HG02763 (cell line): ENCODE measurements at regions not wholly inside any gene's neighbourhood (a gene's known extent, or its start where the extent isn't known, plus 50 kb on each side); places are given as distances from the start of the nearest gene placed in this dataset.

Experiments
- ATAC-seq: cut with Tn5 transposase; IDR thresholded peaks from one replicate; pipeline ENCODE4 v1.9.1; 2021; ENCODE audit warnings: mild to moderate bottlenecking, moderate library complexity; ENCODE audit not compliant: unreplicated experiment

DNA sequence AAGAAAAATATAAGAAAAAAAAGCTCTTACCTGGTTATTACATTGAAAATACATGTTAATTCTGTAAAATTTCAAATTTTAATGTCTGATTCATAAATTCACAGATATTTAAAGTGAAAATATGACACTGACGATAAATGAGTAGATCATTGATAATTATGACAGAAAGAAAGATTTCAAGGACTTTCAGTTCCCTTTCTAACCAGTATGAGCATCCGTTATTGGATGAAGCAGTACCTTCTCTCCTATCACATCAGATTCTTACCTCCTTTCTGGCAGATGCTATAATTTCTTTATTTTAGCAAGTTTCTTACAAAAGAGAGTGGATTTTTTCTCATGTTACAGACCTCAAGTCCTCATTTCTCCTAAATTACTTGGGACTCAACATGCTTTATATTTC is 847.3 kb downstream of the JRKL start:
- no peak for ATAC-seq

DNA sequence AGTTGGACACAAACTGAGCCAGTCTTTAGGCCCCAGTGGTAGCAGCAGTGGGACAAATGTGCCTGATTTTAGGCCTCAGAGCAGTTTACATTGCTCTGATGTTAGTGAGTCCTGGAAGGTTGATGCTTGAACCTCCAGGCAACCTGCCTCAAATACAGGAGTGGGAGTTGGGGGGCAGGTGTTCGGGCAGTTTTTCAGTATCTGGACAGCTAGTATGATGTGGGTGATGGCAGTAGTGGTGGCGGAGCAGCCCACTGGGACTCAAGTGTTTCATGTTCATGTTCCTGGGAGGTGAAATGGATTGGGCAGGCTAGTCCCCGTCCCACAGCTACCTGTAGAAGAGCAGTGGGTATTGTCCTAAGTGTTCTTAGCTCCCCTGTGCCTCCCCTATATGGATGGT is 857.8 kb downstream of the JRKL start:
- no peak for ATAC-seq

DNA sequence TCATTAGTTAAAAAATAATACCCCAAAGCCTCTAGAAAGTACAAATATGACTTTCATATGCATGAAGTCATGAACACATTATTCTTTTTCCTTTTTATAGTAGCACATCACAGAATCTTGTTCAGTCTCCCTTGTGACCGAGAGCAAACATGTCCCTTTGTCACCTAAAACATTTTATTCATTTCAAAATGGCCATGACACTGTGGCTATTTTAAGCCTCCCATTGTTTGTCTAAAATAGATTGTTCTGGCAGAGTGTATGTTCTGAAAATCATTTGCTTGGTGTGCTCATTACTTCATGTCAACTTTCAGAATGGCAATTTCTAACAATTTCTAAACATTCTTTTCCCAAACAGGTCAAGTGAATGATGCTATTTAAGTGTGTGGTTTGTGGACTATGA is 865.0 kb downstream of the JRKL start:
- ATAC-seq = no peak

DNA sequence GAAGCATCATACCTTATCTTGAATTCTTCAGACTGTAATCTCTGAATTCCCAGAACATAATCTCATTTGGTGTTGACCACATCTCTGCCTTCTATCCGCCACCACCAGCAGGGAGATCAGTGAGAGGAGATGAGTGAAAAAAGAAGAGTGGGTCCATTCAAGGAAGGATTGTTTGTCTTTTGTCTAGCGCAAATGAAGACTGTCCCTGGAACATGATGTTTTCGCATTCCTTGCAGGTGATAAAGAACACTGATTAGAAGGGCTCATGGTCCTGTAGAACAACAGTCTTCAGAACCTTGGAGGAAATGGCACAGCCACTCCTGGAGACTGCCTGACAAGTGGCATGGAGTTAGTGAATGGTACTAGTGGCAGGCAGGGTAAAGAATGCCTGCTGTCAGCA is 869.6 kb downstream of the JRKL start:
- ATAC-seq = no peak

DNA sequence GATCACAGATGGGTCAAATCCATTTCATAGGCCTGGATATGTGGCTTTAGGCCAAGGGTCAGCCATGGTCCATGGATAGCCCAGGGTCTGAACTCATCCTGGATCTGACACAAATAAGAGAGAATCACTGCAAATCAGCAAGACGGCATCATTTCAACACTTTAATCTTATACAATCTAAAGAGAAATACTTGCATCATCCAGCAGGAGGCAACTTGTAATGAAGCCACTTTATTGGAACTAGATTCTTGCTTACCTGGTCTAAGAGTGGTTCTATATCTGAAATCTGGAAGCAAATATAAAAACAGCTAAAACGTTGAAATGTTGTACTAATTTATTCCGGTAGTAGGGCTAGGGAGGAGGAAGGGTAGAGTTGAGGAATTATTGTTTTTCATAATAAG is 870.1 kb downstream of the JRKL start:
- ATAC-seq = no peak

DNA sequence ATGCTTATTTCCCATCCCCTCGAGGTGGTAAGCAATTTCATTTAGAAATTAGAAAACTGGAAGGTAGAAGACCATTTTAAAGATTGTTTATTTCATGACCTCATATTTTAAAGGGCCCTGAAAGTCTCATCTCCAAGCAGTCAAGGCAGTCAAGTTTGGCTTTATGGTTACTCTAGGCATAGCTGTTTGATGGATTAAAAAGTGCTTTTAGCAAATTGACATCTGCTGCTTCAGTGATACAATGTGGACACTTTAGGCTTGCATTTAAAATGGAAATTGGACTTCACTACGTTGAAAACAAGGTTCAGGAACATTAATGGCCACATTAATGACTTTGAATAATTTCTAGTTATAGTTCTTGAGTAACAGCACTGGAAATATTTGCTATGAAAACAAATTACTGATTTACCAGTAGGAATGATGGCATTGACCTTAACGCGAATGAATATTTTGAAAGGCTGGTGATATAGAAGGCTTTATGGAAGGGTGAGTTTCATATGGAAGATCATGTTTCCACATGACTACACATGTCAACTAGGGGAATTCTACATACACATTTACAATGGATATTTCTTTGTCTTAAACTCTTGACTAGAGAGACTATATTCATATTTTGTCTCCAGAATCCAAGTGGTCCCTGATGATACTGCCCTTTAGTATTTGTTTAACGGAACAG is 873.5 kb downstream of the JRKL start:
- no peak for ATAC-seq

DNA sequence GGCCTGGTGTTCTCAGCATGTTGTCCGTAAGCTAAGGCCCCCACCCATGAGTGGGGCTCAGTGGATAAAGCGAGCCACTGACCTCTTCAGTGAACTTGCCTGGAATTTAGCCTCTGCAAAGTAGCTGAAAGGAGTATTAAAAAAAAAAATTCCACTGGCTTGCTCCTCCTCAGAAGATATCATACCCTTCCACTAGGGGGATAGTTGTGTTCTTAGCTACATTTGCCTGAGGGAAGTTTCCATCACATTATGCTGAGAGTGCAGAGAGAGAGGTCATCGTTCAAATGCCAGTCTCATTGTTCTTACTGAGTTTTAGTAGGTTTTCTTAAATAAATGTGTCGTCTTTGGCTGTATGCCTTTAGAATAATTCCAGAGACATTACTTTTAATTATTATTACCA is 879.7 kb downstream of the JRKL start:
- no peak for ATAC-seq

DNA sequence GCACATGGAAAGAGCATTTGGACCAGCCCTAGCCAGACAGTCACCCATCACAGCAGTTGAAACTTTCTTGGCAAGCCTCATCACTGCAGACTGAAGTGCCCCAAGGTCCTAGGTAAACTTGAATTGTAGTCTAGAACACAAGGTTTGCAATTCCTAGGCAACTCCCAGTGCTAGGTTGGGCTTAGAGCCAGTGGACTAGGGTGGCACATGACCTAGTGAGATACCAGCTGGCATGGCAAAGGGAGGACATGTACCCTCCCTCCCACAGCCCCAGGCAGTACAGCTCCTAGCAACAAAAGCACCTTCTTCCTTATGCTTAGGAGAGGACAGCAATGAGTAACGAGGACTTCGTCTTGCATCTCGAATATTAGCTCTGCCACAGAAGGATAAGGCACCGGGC is 889.5 kb downstream of the JRKL start:
- ATAC-seq = no peak

DNA sequence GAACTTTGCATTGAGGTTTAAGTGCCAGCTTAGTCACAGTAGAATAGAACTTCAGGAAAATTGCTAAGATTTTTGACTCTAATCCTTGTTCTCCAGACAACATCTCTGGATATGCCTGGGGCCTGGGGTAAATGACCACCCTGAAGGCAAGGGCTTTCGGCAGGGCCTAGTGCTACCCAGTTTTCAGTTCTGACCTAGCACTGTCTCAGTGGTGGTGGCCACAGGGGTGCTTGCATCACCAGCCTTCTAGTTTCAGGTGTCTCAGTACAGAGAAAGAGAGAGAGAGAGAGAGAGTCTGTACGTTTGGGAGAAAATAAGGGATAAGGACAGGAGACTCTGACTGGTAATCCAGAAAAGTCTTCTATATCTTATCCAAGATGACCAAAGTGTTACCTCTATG is 890.5 kb downstream of the JRKL start:
- no peak for ATAC-seq

DNA sequence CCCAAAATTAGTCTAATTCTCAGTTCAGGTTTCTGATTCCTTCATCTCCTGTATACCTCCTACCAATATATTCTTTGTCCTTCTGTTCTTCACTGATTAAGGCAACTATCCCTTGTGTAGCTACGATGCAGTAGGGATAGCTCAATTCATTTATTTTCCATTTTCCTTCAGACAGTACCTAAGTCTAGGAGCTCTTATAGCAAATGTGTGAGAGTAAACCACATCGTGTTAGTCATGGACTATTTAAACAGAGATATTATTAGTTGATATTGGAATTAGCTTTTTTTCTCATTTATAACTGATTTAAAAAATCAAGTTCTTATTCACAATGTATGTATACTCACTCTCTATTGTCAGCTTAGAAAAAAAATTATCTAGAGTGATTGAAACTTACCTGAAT is 900.0 kb downstream of the JRKL start:
- ATAC-seq = no peak

DNA sequence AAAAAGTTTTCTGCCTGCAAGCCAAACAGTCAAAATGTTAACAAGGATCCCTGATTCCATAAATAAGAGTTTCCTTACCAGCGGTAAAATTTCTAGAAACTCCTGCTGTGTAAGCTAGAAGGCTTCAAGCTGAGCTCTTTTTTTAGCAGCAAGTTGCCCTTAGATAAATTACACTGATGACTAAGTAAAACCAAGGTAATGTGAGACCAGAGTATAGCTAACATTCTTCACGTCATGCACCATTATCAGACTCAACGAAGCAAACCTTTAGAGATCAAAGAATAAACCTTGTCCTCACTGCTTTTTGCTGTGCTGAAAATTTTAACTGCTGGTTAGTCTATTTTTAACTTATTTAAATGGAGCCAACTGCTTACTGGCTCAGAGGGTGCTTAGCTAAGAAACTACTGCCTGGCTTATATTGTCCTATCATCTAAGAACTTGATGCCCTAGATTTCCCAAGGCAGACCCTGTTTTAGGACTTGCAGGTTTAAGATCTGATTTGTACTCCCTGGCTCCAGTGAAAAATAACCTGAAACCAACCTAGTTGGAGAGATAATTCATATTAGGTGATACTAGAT is 900.7 kb downstream of the JRKL start:
- no peak for ATAC-seq

DNA sequence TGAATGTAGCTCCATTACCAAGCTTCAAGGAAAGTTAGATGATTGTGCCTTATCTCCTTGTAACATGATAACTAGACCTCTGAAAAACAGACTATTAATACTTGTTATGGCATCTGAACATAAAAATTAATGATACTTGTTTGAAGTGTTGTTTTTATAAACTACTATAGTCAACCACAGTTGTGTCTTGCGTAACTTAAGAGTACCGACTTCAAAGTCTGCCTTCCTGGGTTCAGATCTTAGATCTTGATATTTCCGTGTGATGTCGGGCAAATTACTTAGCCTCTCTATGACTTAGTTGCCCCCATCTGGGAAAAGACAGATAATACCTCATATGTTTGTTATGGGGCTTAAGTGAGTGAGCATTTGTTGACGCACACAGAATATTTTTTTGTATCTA is 906.5 kb downstream of the JRKL start:
- ATAC-seq = no peak

DNA sequence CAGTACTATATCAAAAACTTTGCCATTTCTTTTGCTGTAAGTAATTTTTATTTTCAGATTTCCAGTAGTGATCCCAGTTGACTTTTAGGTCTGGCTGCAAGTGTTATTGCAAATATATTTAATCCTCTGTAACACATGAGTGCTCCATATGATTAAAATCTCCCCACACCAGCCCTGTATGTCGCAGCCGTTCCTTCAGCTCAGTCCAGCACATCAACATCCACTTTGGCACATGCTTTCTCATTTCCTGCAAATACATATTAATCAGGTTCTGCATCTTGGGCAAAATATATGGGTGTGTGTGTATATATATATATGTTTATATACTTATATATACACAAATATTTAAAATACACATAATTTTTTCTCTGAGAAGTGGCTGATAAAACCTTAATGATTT is 919.5 kb downstream of the JRKL start:
- no peak for ATAC-seq

DNA sequence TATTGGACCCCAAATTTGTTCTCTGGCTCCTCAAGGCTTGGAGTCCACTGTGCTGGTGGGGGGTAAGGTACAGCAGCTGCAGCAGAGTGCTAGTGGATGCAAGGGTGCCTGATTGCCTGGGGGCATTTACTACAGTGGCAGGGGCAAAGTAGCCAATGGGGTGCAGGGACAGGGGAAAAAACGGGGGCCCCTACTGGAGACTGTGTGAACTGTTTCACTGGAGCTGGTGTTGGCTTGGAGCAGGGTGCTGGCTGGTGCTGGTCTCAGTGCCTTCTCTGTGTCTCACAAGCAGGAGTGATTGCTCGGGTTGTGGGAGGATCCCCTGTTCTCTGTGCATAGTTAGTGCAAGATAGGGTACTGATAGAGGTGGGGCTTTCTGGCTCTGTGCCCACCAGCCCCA is 935.9 kb downstream of the JRKL start:
- ATAC-seq = no peak

DNA sequence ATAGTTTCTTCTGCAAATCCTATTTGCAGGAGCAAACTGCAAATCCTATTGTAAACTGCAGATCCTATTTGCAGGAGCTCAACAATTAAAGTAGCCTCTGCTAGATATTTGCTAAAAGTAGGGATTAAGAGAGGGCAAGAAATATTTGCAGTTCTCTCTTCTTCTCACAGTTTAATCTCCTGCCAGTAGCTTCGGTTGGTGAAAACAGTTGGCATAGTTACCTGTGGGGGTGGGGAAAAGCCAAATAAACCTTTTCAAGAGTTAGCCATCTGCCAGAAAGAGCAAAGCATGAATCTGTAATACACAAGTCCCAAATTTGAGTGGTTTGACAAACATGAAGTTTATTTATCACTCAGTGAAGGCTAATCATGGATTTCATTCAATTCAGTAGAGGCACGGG is 942.5 kb downstream of the JRKL start:
- no peak for ATAC-seq

DNA sequence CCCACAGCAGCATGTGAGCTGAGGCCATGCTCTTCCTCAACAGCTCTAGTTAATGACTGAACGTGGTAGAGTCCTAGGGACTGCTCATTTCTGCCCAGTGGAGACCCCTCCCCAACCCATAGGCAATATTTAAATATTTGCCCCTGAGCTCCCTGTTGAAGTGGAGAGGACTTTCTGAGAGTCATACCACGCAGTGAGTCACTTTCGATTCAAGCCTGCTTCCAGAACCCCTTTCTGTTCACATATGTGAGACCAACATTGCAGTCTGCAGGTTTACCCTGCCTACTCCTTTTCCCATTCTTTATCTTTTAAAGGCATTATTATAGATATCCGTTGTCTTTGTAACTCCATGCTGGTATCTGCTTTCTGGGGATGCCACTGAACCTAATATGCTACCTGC is 946.3 kb downstream of the JRKL start:
- no peak for ATAC-seq

DNA sequence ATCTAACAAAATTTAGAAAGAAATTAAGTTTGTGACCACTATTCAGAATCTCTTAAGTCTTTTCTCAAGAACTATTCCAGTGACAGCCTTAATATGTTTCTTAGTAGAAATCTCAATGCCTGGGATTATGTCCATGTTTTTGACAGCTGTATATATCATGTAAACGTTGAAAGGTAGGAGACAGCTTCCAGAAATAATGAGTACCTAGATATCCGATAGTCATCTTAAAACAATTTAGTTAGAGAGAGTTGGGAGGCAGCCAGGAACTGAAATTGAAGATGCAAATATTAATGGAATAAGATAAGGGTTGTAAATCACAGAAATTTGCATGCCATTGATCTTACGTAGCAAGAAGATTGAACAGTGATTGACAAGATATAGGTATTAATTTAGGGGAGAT is 955.2 kb downstream of the JRKL start:
- no peak for ATAC-seq

DNA sequence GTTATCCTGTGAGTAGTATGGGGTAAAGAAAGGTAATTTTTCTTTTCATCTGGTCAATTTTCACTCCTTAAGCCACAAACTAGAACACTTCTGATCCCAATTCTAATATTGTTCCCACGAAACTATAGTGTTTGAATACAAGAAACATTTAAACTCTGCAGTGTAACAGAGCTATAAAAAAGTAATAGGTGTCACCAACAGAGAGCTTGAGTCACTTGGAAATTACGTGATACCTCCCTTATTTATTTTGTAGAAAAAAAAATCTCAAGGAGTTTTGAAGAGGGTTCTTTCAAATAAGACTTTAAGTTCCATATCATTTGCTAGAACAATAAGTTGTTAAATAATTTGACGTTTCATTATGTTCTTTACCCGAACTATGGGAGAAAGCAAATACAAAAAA is 959.4 kb downstream of the JRKL start:
- no peak for ATAC-seq

DNA sequence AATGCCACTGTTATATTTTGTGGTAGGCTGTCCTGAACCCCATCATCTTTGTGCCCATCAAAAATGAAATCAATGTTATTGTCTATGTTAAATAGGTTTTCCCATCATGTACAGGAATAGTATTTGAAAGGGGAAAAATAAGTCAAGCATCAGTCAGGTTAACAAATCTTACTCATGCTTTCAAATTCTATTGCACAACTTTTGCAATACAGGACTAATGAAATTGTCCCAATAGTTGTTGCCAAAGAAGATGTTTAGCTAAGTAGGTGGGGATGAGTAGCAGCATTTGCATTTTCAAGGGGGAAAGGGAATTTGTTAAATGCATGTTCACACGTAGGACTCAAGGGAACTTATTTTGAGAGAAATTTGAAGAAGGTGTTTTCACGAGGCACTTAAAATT is 962.1 kb downstream of the JRKL start:
- no peak for ATAC-seq

DNA sequence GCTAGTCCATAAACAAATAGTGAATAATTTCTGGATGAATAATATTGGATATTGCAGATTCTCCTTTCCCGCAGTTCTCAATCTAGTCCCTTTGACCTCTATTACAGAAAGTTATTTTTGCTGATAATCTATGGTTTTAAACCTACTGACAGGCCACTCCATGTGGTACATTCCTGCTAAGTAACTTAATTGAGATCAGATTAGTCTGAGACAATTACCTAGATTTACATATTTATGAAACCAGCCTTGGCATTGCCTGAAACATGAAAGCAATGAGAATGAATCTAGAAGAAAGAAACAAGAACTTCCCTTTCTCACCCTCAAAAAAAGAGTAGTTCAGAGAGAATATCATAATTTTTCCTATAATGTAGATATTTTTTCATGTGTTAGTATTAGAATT is 964.2 kb downstream of the JRKL start:
- no peak for ATAC-seq

DNA sequence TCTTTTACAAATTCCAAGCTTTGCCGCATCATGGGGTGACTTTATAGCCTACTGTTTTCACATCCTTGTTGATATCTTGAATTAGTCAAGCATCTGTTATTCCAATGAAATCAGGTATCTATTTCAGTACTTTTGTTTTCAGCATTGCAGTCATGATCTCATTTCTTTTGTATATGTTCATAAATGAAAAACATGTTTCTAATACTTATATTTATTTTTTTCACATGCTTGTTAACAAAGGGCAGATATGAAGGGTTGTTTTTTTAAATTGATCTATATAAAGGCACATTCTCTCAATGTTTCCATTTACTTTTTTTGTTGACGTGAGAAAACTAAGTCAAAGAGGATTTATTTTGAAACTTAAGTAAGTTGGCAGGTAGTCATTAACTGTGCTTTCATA is 964.8 kb downstream of the JRKL start:
- no peak for ATAC-seq

DNA sequence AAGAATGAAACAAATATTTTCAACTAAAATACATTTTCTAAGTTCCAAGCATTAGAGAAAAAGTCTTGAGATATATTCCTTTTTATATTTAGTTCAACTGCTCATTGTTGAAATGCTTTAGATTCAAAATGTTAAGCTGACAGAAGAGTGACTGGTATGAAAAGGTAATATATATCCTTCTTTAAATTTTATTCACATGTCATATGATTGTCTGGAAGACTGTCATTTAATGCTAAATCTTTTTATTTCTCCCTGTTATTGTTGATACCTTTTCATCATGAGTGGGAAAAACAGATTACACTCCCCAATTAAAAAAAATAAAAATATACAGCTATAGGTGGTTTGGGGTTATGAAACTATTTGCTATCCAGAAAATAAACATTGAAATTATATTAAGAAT is 965.4 kb downstream of the JRKL start:
- no peak for ATAC-seq

DNA sequence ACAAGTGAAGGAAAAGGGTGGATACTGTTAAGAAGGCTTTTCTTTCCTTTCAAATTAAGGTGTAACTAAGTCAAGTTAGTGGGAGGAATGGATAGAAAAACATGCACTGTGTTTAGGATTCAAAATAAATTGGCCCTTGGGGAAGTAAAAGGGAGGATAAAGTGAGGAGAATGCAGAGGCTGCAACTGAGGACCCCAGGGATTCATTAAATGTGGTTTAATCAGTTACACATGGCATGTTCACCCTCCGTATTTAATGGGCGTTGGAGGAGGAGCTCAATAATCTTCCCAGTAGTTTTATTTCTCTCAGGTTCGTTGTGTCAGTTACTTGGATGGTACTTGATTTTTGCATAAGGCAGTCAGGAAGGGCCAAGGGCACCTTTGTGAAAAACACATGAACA is 966.3 kb downstream of the JRKL start:
- no peak for ATAC-seq
